ENCODE measurements at regions not wholly inside any gene's neighbourhood (a gene's known extent, or its start where the extent isn't known, plus 50 kb on each side); places are given as distances from the start of the nearest gene placed in this dataset.
"Not testable (repeated sequence)": the region's sequence is repeated elsewhere in the genome, so short reads cannot be mapped to it uniquely, and the experiment has no call there.

GRCh38 chr4:114420069-114420468, 178.5 kb upstream of the UGT8 start:
- no peak for DNase-seq (ENCODE audit: low read depth)
- no peak overlapping the region for H3K4me3 ChIP-seq (ENCODE audit: low read depth, low read length)
- TF ChIP-seq, protein P1, sequence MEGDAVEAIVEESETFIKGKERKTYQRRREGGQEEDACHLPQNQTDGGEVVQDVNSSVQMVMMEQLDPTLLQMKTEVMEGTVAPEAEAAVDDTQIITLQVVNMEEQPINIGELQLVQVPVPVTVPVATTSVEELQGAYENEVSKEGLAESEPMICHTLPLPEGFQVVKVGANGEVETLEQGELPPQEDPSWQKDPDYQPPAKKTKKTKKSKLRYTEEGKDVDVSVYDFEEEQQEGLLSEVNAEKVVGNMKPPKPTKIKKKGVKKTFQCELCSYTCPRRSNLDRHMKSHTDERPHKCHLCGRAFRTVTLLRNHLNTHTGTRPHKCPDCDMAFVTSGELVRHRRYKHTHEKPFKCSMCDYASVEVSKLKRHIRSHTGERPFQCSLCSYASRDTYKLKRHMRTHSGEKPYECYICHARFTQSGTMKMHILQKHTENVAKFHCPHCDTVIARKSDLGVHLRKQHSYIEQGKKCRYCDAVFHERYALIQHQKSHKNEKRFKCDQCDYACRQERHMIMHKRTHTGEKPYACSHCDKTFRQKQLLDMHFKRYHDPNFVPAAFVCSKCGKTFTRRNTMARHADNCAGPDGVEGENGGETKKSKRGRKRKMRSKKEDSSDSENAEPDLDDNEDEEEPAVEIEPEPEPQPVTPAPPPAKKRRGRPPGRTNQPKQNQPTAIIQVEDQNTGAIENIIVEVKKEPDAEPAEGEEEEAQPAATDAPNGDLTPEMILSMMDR (conservative IDR thresholded peaks at IDR 0.05; ENCODE audit: low read depth, low read length): no peak

GRCh38 chr4:114423582-114423981, 175.0 kb upstream of the UGT8 start:
- no peak overlapping the region for H3K4me3 ChIP-seq (ENCODE audit: low read depth, low read length)
- TF ChIP-seq, protein P1 (conservative IDR thresholded peaks at IDR 0.05; ENCODE audit: low read depth, low read length): no peak
- no peak for DNase-seq (ENCODE audit: low read depth)

- H3K4me3 ChIP-seq (ENCODE audit: low read depth, low read length): no peak overlapping the region
- TF ChIP-seq, protein P1 (conservative IDR thresholded peaks at IDR 0.05; ENCODE audit: low read depth, low read length): no peak
- no peak for DNase-seq (ENCODE audit: low read depth)
Measured at GRCh38 chr4:114435116-114435515, 163.5 kb upstream of the UGT8 start.

GRCh38 chr4:114442856-114443255, 155.8 kb upstream of the UGT8 start:
- DNase-seq (ENCODE audit: low read depth): no peak
- TF ChIP-seq, protein P1 (conservative IDR thresholded peaks at IDR 0.05; ENCODE audit: low read depth, low read length): no peak
- H3K4me3 ChIP-seq (ENCODE audit: low read depth, low read length): no peak overlapping the region

GRCh38 chr4:114444211-114444610, 154.4 kb upstream of the UGT8 start:
- no peak overlapping the region for H3K4me3 ChIP-seq (ENCODE audit: low read depth, low read length)
- DNase-seq (ENCODE audit: low read depth): no peak
- TF ChIP-seq, protein P1 (conservative IDR thresholded peaks at IDR 0.05; ENCODE audit: low read depth, low read length): no peak

- not testable (repeated sequence) for H3K4me3 ChIP-seq (ENCODE audit: low read depth, low read length); DNase-seq (ENCODE audit: low read depth)
Measured at GRCh38 chr4:114447963-114448516, 150.6 kb upstream of the UGT8 start.

DNA sequence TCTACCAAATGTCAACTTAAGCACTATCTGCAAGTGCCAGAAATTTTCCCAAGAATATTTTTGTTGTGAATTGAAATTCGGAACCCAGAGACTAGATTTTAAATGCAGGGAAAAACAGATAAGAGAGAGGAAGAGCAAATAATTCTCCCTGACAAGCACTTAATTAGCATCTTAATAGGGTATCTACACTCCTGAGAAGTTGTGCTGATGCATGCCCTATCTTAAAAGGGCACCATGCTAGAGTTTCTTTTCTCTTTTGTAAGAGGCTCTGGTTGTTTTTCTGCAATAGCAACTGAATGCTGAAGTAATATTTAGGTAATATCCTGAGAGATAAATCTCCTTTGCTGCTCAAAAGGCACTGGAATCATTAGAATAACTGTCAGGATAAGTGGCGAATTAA, 139.9 kb upstream of the UGT8 start:
- TF ChIP-seq, protein P1 (conservative IDR thresholded peaks at IDR 0.05; ENCODE audit: low read depth, low read length): no peak
- H3K4me3 ChIP-seq (ENCODE audit: low read depth, low read length): no peak overlapping the region
- DNase-seq (ENCODE audit: low read depth): no peak
